Adrenal gland (tissue), 9 donors: ENCODE measurements at regions not wholly inside any gene's neighbourhood (a gene's known extent, or its start where the extent isn't known, plus 50 kb on each side); places are given as distances from the start of the nearest gene placed in this dataset.

Source experiments
- DNase-seq, 7 donors: peaks; one replicate each; pipeline ENCODE4 v3.0.0-alpha.2; 2019 to 2020
- H3K27ac ChIP-seq, 5 donors: fragments of 200-600 bp; sonication (generic) in 4 of 5; 1 replicate in 3 of 5; 2 replicates in 2 of 5; pipeline versions ENCODE4 v1.5.1 to v1.8.0; 2016 to 2020; ENCODE audit warnings: mild to moderate bottlenecking in 1 of 5
- H3K27me3 ChIP-seq: fragments of 200-600 bp; 2 replicates; pipeline ENCODE4 v1.8.0; 2021
- H3K36me3 ChIP-seq, 2 donors: fragments of 200-600 bp; replicated peaks in 1 of 2; 1 replicate in 1 of 2; 2 replicates in 1 of 2; pipeline versions ENCODE4 v1.5.1 to v1.8.0; 2018 to 2022
- H3K4me1 ChIP-seq, 2 donors: fragments of 200-600 bp; replicated peaks in 1 of 2; 1 replicate in 1 of 2; 2 replicates in 1 of 2; pipeline versions ENCODE4 v1.5.1 to v1.8.0; 2018 to 2021
- H3K4me3 ChIP-seq, 4 donors: fragments of 200-600 bp; sonication (generic) in 3 of 4; one replicate each; pipeline ENCODE4 v1.5.1; 2016 to 2018
- H3K9me3 ChIP-seq, 3 donors: fragments of 200-600 bp; sonication (generic) in 1 of 3; replicated peaks in 1 of 3; 1 replicate in 2 of 3; 2 replicates in 1 of 3; pipeline versions ENCODE4 v1.5.1 to v1.8.0; 2016 to 2021
- CTCF ChIP-seq, 6 experiments: fragments of 450-650 bp in 4 of 6; fragments of 200-600 bp in 2 of 6; sonication (generic) in 1 of 6; IDR thresholded peaks; 1 replicate in 5 of 6; 2 replicates in 1 of 6; pipeline versions ENCODE4 v1.5.1 to v1.8.0; 2016 to 2021; ENCODE audit warnings: antibody characterized with exemption in 6 of 6, mild to moderate bottlenecking in 2 of 6, moderate library complexity in 1 of 6
- POLR2A ChIP-seq, 2 donors: fragments of 450-650 bp; IDR thresholded peaks; one replicate each; pipeline ENCODE4 v1.6.1; 2017; ENCODE audit warnings: antibody characterized with exemption in 2 of 2, mild to moderate bottlenecking in 2 of 2, moderate library complexity in 1 of 2
- WGBS, 4 donors: extraction: QIAGEN DNeasy Blood & Tissue Kit in 2 of 4; methylation state at CpG; one replicate each; pipeline versions ENCODE4 v1.1.5 to v1.1.7; 2013 to 2017; 5-methylcytosine and 5-hydroxymethylcytosine counted together
- intact Hi-C, 2 donors: fragments of 100-400 bp; cut with DNase I; formaldehyde crosslinking; loops; one replicate each; pipeline versions ENCODE4 v1.14.1 to v1.15.0; 2022 to 2023
- donor health status: healthy with polysubstance abuse.
- donor health status: Bipolar disorder and iron deficiency.
- donor health status: DM: yes; HTN: yes; CAD: no.
- donor health status: DM: no; HTN: no; CAD: no.
- donor health status: DM: no; HTN: no; CAD: no.

DNA sequence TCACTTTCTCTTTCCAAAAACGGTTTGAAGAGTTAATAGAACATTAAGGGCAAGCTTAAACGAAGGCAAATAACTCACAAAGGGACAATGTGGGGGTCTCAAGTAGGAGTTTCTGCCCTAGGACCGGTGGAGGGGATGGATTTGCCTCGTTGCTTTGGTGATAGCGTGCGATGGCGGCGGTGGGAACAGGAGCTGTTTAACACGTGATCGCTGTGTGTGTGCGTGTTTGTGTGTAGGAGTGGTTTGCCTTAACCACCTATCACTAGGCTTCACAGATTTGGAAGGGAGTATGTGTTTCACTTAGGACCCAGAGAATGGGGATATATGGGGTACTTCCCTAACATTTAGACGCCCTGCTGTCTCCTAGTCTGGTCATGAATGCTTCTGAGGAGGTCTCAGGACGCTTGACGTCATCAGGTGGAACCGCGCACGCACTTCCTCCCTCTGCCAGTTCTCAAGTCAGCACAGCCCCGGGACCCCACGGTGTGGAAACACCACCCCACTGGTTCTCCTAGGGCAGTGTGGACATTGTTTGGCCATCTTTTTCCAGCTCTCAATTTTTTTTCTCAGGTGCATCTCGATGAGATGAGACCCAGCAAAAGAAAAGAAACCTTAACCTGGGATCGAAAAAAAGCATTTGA lies 231.2 kb downstream of the ATP23 start:
- H3K27me3 ChIP-seq: no peaks in the 10 kb centered on the region
- H3K27ac ChIP-seq: no peak overlapping the region
- no peaks in the 10 kb centered on the region for H3K9me3 ChIP-seq
- no peaks in the 10 kb centered on the region for H3K36me3 ChIP-seq
- intact Hi-C loops: no loop called here
- no peak for DNase-seq
- no peak overlapping the region for H3K4me3 ChIP-seq
- H3K4me1 ChIP-seq: peaks cover 0 to 6% of the 10 kb centered on the region in 2 donors
- 92 to 93% (median 92%) methylated on average over 21 of the region's 21 CpGs for WGBS, 4 donors
- TF ChIP-seq POLR2A (IDR thresholded peaks at IDR 0.05) (no peak), CTCF (IDR thresholded peaks at IDR 0.05) (no peak)

DNA sequence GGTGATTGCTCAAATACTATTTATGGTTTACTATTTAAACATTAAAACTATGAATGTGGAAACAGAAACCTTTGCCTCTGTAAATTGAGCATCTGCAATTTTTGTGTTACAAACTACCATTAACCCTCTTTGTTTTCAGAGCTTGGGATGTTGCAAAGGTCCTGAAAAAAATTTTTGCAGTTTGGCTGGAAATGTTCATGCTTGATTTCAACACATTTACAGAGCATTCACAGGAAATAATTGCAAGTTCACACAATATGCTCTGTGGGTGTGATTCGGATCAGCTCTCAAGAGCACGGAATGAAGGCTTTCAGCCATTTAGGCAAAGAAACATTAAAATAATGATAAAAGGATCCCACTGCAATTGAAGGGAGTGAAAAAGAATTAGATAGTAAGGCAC lies 232.9 kb downstream of the ATP23 start:
- TF ChIP-seq POLR2A (IDR thresholded peaks at IDR 0.05) (no peak), CTCF (IDR thresholded peaks at IDR 0.05) (no peak)
- intact Hi-C loops: no loop called here
- Histone ChIP-seq H3K27ac (no peak overlapping the region), H3K36me3 (no peaks in the 10 kb centered on the region), H3K27me3 (no peaks in the 10 kb centered on the region), H3K4me1 (peaks cover 0 to 6% of the 10 kb centered on the region in 2 donors), H3K4me3 (no peak overlapping the region), H3K9me3 (no peaks in the 10 kb centered on the region)
- 55 to 98% (median 70%) methylated on average over 2 of the region's 2 CpGs for WGBS, 4 donors
- DNase-seq: no peak

- TF ChIP-seq CTCF (IDR thresholded peaks at IDR 0.05) (peak; percentile 15 to 54 (median 31)), POLR2A (IDR thresholded peaks at IDR 0.05) (no peak)
- 42 to 67% (median 47%) methylated on average over 7 of the region's 7 CpGs for WGBS, 4 donors
- intact Hi-C loops: no loop called here
Measured at GRCh38 chr12:58176296-58176869, 235.0 kb downstream of the ATP23 start.

DNA sequence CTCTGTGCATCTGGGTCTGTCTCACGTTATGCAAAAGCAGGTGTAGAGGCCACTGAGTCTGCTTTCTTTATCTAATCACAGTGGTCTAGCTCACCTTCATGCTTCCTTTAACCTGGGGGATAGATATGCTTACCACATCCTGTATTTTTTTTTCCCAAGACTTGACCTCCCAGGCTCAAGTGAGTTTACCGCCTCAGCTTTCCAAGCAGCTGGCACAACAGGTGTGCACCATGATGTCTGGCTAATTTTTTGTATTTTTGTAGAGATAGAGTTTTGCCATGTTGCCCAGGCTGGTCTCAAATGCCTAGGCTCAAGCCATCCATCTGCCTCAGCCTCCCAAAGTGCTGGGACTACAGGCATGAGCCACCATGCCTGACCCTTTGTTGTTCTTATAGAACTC lies 236.0 kb downstream of the ATP23 start:
- no peaks in the 10 kb centered on the region for H3K27me3 ChIP-seq
- H3K36me3 ChIP-seq: no peaks in the 10 kb centered on the region
- no peak for DNase-seq
- no peak overlapping the region for H3K27ac ChIP-seq
- H3K9me3 ChIP-seq: no peaks in the 10 kb centered on the region
- H3K4me1 ChIP-seq: no peaks in the 10 kb centered on the region
- no peak overlapping the region for H3K4me3 ChIP-seq
- WGBS, 4 donors: 72 to 89% (median 85%) methylated on average over 2 of the region's 2 CpGs
- TF ChIP-seq POLR2A (IDR thresholded peaks at IDR 0.05) (no peak), CTCF (IDR thresholded peaks at IDR 0.05) (no peak)
- intact Hi-C loops: no loop called here

More at GRCh38 chr12:58176296-58176869, 235.0 kb downstream of the ATP23 start:
- DNase-seq: peak in 3 of 7 donors; percentile 49 to 72 (median 62)
- no peaks in the 10 kb centered on the region for H3K9me3 ChIP-seq
- peaks cover 0 to 6% of the 10 kb centered on the region in 2 donors for H3K4me1 ChIP-seq
- no peaks in the 10 kb centered on the region for H3K36me3 ChIP-seq
- no peak overlapping the region for H3K27ac ChIP-seq
- H3K4me3 ChIP-seq: no peak overlapping the region
- no peaks in the 10 kb centered on the region for H3K27me3 ChIP-seq
